Activated CD4-positive, CD25-positive, alpha-beta regulatory T cell (primary cell): ENCODE measurements at regions not wholly inside any gene's neighbourhood (a gene's known extent, or its start where the extent isn't known, plus 50 kb on each side); places are given as distances from the start of the nearest gene placed in this dataset.

Source experiments
- DNase-seq, 4 experiments: peaks; one replicate each; lab custom pipeline; 2025; lab: John Stamatoyannopoulos, UW

DNA sequence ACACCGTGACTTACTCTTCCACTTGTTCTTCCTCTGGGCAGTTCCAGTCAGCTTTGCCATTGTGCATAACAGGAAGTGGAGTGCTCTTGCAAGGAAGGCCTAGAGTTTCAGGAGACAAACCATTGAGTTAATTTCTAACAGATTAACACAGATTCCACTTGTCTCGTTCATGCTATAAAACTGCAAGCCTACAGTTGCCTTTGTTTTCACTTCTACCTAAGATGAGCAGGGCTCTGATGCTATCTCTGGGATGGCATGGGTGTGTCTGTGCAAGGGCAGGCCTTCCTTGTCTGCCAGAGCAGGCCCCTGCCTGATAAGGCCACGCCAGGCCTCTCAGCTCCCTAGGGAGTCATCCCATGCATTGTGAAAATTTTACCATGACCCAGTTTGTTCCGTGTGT lies 67.7 kb upstream of the PGRMC2 start:
- DNase-seq, result no peak

DNA sequence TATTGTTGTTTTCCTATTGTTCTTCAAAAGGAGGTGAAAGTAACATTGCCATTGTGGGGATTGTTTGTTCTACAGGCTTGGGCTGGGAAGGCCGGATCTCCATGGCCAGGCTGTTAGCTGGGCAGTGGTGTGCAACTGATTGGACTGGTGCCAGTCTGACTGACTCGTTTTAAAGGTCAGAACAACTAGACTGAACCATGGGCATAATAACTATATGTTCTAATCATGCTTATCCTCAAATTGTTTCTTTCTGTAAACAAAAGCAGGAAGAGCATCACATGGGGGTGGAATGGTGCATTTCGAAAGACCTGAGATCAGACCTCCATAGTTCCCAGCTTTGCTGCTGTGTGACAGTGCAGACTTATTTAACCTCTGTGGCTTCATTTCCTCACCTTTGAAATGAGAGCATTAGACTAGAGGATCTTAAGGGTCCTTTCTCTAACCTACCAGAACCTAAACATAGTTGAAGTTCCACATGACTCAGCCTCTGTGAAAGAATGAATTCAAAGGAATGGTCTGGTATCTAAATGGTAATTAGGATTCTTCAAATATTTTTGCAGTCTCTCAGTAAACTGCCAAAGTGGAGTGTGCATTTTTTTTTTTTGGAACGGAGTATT lies 66.7 kb upstream of the PGRMC2 start:
- DNase-seq, result no peak

DNA sequence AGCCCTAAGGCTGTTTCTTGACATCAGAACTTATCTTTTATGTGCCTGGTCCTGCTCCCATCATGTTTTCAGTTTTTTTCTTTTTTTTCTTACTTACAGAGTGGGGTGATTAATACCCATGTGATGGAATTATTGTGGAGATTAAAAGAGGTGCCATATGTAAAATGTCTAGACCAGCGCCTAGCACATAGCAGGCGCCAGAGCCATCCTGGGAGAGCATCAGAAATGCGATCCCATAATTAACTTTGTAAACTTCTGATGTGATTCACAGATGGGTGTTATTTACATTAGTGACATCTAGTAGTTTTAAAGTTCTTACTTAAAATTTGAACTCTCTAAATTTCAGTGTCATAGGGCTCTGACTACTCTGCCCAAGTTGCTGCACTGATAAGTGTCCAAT lies 66.2 kb upstream of the PGRMC2 start:
- no peak for DNase-seq

DNA sequence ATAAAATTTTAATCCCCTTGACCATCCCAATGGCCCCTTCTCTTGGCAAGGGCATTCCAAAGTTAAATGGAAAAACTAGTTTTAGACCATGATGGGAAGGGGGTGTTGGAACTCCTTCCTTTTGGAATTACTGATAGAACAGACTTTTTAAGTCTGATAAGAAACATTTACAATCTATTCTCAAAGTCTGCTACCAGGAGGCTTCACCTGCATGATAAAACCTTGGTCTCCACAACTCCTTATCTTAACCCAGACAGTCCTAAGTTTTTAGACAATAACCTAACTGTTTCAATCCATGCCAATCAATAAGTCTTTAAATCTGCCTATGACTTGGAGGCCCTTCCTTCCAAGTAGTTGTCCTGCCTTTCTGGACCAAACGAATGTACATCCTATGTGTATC lies 63.9 kb upstream of the PGRMC2 start:
- DNase-seq, result no peak

DNA sequence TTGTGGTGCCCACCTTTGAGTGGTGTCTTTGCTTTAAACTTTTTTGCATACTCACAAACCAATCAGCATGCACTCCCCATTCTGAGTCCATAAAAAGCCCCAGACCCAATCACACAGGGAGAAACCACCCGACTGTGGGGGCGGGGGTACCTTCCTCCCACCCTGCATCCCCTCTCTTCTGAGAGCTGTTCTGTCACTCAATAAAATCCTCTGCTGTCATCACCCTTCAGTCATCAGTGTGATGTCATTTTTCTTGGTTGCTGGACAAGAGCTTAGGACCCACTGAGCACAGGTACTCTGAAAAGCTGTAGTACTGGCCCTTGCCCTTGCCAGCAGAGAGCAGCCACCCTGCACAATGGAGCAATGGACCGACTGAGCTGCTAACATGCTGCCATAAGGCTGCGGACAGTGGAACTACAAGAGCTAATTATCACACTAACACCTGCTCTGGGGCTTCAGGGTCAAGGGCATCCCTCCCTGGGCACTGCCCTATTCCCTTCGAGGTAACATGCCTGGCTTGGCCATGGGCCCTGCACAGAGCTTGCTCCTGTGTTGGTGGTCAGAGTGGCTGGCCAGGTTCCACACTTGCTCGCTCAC lies 62.9 kb upstream of the PGRMC2 start:
- no peak for DNase-seq

DNA sequence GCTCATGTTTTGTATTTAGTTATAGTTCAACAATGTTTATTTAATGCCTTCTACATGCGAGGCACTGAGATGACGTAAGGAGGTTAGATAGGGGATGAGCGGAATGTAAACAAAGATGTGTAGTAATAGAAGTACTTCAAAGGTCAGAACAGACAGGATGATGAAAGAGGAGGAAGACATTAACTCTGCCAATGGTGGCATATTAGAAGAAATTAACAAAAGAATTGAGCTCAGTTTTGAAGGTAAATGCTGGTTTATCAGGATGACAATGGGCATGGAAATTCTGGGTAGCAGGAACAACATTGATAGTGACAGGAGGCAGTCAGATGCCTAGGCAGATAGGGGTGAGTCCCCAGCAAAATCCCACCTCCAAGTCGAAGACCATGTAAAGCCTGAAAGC lies 62.3 kb upstream of the PGRMC2 start:
- no peak for DNase-seq

DNA sequence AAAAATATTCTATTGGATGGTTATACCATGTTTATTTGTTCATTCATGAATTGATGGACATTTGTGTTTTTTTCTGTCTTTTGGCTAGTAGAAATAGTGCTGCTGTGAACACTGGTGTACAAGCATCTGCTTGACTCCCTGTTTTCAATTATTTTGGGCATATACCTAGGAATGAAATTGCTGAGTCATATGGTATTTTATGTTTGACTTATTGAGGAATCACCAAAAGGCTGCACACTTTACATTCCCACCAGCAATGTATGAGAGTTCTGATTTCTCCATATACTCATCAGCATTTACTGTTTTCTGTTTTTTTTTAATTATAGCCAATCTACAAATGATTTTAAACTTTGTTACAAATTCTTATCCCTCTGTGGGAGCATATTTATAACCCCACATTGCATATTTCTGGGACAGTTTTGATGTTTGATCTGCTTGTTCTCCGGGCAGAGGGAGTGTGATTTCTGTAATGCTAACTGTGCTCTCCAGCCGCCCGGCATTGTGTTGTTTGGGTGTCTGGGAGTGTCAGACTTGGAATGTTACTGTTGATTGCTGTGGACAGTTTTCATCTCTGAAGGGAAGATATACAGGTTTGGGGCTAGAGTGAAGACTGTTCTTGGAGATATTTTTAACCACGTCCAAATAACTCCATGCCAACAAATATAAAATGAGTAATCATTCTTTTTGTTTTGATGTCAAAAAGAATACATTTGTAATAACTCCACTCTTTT lies 60.5 kb upstream of the PGRMC2 start:
- no peak for DNase-seq

DNA sequence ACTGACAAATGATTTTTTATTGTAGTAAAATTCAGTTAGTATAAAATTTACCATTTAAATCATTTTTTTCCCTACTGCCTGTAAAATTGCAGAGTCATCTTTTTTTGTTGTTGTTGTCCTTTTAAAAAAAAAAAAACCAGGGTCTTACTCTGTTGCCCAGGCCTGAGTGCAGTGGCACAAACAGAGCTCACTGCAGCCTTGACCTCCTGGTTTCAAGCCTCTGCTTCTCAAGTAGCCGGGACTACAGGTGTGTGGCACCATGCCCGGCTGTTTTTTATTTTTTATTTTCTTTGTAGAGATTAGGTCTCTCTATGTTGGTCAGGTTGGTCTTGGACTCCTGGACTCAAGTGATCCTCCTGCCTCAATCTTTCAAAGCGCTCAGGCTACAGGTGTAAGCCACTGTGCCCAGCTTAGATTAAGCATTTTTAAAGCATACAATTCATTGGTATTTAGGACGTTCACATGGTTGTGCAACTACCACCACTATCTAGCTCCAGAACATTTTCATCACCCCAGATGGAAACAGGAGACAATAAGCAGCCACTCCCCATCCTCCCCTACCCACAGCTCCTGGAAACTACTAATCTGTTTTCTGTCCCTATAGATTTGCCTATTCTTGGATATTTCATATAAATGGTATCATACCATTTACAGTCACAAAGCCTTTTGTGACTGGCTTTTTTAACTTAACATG lies 59.7 kb upstream of the PGRMC2 start:
- no peak for DNase-seq

DNA sequence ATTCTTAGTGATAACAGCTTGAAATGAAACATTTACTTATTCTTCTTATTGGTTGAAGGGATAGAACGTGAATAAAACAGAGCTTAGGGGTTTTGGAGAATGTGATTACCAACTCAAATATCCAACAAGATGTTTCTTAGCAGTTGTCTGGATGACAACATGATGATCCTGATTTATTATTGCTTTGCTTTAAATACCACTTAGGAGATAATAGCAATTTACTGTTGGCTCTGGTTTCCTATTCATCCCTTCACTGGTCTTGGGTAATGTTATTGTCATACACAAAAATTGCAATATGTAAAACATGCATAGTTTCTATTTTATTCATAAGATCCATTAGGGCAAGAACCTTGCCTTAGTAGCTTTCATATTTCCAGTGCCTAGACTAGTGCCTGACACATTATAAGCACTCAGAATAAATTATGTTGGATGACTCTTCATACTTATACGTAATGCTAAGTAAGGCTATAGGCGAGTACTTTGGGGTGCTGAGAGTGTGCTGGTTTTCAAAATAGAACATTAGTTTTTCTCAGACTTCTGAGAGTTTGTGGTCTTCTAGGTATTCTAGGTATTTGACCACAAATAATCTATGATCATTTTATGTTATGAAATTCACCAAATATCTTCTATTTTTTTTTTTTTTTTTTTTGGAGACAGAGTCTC lies 58.6 kb upstream of the PGRMC2 start:
- DNase-seq, result no peak

DNA sequence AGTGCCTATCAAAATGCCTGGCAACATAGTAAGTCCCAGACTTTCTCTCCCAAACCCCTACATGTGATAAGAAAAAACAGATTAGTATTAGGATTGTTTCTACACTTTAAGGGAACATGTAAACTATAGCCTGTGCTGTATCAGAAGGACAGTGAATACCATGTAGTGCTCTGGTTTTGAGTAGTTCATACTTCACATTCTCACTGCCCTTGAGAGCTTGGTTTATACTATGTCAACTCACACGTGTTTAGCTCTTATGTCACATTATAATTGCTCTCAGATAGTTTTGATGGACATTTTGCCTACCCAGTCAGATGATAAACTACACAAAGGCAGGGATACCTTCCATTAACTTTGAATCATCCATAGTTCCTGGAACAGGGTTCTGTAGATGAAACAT lies 58.0 kb upstream of the PGRMC2 start:
- no peak for DNase-seq

DNA sequence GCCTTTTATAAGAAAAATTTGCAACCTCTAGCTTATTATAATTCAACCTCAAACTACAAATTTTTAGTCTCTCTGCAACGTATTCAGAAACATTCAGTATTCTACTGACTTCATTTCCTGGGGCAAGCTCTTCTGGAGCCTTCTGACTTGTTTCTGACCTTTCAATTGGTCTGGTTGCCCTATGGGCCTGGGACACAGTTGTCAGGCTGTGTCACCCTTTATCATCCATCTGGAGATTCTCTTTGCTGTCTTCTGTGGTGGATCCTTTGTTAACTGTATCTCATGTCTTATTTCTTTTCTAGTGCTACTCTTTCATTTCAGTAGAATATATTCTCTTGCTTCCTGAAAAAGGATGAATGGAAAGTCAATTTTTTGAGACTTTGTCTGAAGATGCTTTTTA lies 55.1 kb upstream of the PGRMC2 start:
- no peak for DNase-seq

DNA sequence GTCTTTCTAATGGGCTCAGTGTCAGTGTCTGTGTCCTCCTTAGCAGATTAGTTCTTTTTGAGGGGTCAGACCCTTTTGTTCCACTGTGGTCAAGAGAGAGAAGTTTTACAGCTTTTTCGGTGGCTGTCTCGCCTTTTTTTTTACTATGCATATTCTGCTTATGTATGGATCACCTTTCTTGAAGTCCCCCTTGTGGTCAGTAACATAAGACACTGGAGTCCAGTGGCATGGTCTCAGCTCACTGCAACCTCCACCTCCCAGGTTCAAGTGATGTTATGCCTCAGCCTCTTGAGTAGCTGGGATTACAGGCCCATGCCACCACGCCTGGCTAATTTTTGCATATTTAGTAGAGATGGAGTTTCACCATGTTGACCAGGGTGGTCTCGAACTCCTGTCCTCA lies 54.0 kb upstream of the PGRMC2 start:
- DNase-seq, result no peak

DNA sequence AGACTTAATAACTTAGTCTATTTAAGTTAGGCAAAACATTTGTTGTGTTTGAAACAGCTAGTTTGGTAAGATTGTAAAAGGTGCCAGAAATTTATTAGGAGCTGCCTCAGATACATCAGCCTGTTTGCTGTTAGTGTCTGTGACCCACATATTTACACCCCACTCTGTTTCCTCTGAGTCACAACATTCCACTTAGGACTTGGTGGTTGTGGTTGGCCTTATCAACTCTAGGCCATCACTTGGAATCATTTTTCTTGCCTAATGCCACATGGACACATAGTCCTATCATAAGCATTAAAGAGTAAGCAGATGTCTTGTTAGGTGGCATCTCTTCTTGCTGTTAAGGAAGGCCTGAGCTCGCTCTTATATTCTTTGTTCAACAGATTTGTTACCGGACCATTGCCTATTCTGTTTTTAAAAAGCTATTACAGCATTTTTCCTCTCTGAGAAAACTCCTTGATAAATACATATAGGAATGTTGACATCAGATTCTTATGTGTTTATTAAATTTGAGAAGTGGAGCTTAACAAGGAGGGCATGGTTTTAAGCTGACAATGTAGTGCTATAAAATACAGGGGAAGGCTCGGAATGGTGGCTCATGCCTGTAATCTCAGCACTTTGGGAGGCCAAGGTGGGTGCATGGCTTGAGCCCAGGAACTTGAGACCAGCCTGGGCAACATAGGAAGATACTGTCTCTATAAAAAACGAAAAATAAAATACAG lies 51.2 kb upstream of the PGRMC2 start:
- no peak for DNase-seq

DNA sequence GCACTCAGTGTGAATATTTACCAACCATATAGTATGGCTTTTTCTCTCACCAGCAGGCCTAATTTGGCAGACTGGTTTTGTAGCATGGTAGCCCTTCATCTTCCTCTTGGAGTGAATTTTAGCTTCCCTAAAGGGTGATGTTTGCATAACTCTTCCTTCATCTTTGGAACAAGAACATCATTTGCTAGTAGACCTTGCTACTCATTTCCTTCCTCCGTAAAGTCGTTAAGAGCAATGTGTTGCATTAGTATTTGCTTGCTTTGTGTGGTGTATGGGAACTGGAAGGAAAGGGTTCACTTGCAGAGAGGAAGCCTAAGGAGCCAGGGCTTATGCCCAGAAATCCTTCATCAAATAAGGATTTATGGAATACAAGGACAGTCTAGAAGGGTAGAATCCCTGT lies 50.2 kb upstream of the PGRMC2 start:
- no peak for DNase-seq
